ENCODE measurements at regions not wholly inside any gene's neighbourhood (a gene's known extent, or its start where the extent isn't known, plus 50 kb on each side); places are given as distances from the start of the nearest gene placed in this dataset.

DNA sequence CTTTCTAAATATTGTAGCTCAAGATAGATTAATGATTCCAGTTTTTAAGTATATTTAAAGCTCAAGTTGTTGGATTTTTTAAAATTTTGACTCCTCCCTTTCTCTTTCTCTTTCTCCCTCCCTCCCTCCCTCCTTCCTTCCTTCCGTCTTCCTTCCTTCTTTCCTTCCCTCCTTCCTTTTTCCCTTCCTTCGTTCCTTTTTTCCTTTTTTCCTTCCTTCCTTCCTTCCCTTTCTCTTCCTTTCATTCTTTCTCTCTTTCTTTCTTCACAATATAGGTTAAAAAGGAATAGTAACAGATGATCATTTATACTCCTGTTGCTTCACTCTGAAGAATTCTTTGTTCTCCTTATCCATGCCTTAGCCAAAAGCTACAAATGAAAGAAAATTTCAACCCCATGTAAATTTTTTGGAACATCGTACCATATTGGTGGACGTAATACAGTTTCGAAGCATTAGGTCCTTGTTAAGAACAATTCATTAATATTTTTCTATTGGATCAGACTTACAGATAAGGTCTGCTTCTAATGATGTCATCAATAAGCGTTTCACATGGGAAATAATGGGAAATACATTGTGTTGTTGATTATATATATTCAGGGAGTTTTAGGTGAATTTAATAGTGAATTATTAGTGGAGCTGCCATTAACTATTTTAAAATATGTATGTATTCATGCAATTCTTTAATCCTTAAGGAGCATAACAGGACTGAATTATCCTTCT, 139.6 kb upstream of the SLC35B3 start:
- H3K4me1 Mint-ChIP-seq = no peaks in the 10 kb centered on the region

GRCh38 chr6:8574311-8574710, 139.0 kb upstream of the SLC35B3 start:
- Histone ChIP-seq H3K9ac (ENCODE audit: extremely low read depth, low read length, poor library complexity, severe bottlenecking) (no peak overlapping the region), H3K27ac (ENCODE audit: low read depth, low read length) (no peak overlapping the region), H3K36me3 (ENCODE audit: control insufficient read depth, insufficient read depth, low read length) (no peaks in the 10 kb centered on the region), H3K4me1 (ENCODE audit: control insufficient read depth, insufficient read depth, low read length) (no peaks in the 10 kb centered on the region), H3K4me3 (ENCODE audit: low read length) (no peak overlapping the region), H3K27me3 (ENCODE audit: control insufficient read depth, insufficient read depth, low read length, poor library complexity, severe bottlenecking) (no peaks in the 10 kb centered on the region), H3K9me3 (ENCODE audit: control insufficient read depth, low read length) (no peaks in the 10 kb centered on the region)
- Mint-ChIP-seq H3K4me1 (no peaks in the 10 kb centered on the region), H3K9me3 (no peaks in the 10 kb centered on the region), H3K36me3 (ENCODE audit: low read depth) (no peaks in the 10 kb centered on the region), H3K4me3 (no peak overlapping the region), H3K27ac (no peak overlapping the region), H3K27me3 (ENCODE audit: insufficient read depth) (no peaks in the 10 kb centered on the region)
- WGBS, 2 experiments (ENCODE audit: insufficient coverage in 1 of 2, insufficient read length in 1 of 2) = 95% methylated on average over 2 of the region's 2 CpGs; no CpG with 5 or more reads in 1 of the 2 experiments
- TF ChIP-seq CTCF (conservative IDR thresholded peaks at IDR 0.05) = no peak
- DNase-seq = no peak

More for the DNA sequence above, 139.6 kb upstream of the SLC35B3 start:
- H3K4me3 Mint-ChIP-seq = no peak overlapping the region
- no peak overlapping the region for H3K9ac ChIP-seq (ENCODE audit: extremely low read depth, low read length, poor library complexity, severe bottlenecking)
- no peak for DNase-seq
- H3K27me3 ChIP-seq (ENCODE audit: control insufficient read depth, insufficient read depth, low read length, poor library complexity, severe bottlenecking) = no peaks in the 10 kb centered on the region
- H3K9me3 Mint-ChIP-seq = no peaks in the 10 kb centered on the region
- H3K27ac ChIP-seq (ENCODE audit: low read depth, low read length) = no peak overlapping the region
- H3K4me1 ChIP-seq (ENCODE audit: control insufficient read depth, insufficient read depth, low read length) = no peaks in the 10 kb centered on the region
- H3K4me3 ChIP-seq (ENCODE audit: low read length) = no peak overlapping the region
- no peaks in the 10 kb centered on the region for H3K36me3 ChIP-seq (ENCODE audit: control insufficient read depth, insufficient read depth, low read length)
- no peak for TF ChIP-seq CTCF (conservative IDR thresholded peaks at IDR 0.05)
- H3K27ac Mint-ChIP-seq = no peak overlapping the region
- H3K36me3 Mint-ChIP-seq (ENCODE audit: low read depth) = no peaks in the 10 kb centered on the region
- H3K27me3 Mint-ChIP-seq (ENCODE audit: insufficient read depth) = no peaks in the 10 kb centered on the region
- H3K9me3 ChIP-seq (ENCODE audit: control insufficient read depth, low read length) = no peaks in the 10 kb centered on the region
- 90 to 95% methylated on average over 2 to 6 of the region's 6 CpGs for WGBS, 2 experiments (ENCODE audit: insufficient coverage in 1 of 2, insufficient read length in 1 of 2)

DNA sequence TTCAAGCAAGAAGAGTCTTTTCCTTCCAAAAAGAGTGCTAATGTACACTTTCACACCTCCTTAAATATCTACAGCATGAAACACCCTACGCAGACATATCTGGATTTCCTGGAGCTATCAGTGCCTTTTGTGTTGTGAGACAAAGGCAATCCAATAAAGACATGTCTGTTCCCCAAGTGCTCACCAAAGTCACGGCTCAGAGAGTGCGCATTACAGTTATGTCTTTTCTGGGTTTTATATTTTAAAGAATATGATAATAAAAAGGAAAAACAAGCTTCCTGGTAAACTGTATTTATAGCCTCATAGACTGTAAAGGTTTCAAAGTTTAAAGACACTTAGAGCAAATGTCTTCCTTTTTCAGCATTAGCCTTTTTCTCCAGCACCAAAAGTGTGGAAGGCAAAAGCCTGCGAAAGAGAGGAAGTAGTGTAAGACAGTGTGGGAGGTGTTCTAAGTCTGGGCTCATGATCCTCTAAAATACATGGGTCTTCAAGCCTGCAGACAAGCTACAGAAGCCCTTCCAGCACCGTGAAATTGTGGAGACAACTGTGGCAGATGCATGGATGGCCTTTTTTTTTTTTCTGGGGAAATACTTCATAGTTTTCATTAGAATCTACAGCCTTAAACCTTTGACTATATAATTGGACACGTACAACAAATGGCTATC, 135.0 kb upstream of the SLC35B3 start:
- no peak overlapping the region for H3K9ac ChIP-seq (ENCODE audit: extremely low read depth, low read length, poor library complexity, severe bottlenecking)
- H3K36me3 ChIP-seq (ENCODE audit: control insufficient read depth, insufficient read depth, low read length) = no peaks in the 10 kb centered on the region
- no peak overlapping the region for H3K27ac Mint-ChIP-seq
- no peak for DNase-seq
- no peaks in the 10 kb centered on the region for H3K4me1 ChIP-seq (ENCODE audit: control insufficient read depth, insufficient read depth, low read length)
- no peak overlapping the region for H3K27ac ChIP-seq (ENCODE audit: low read depth, low read length)
- H3K4me3 Mint-ChIP-seq = no peak overlapping the region
- 95% methylated on average over 6 of the region's 6 CpGs; no CpG with 5 or more reads in 1 of the 2 experiments for WGBS, 2 experiments (ENCODE audit: insufficient coverage in 1 of 2, insufficient read length in 1 of 2)
- H3K27me3 Mint-ChIP-seq (ENCODE audit: insufficient read depth) = no peaks in the 10 kb centered on the region
- H3K9me3 Mint-ChIP-seq = no peaks in the 10 kb centered on the region
- TF ChIP-seq CTCF (conservative IDR thresholded peaks at IDR 0.05) = no peak
- no peaks in the 10 kb centered on the region for H3K36me3 Mint-ChIP-seq (ENCODE audit: low read depth)
- H3K9me3 ChIP-seq (ENCODE audit: control insufficient read depth, low read length) = no peaks in the 10 kb centered on the region
- no peaks in the 10 kb centered on the region for H3K4me1 Mint-ChIP-seq
- H3K4me3 ChIP-seq (ENCODE audit: low read length) = no peak overlapping the region
- no peaks in the 10 kb centered on the region for H3K27me3 ChIP-seq (ENCODE audit: control insufficient read depth, insufficient read depth, low read length, poor library complexity, severe bottlenecking)

Data from endodermal cell (in vitro differentiated cells).